Esophagus squamous epithelium (tissue), 4 donors: ENCODE measurements at regions not wholly inside any gene's neighbourhood (a gene's known extent, or its start where the extent isn't known, plus 50 kb on each side); places are given as distances from the start of the nearest gene placed in this dataset.

ENCODE experiments used
- CTCF ChIP-seq, 6 experiments: fragments of 450-650 bp in 4 of 6; fragments of 200-600 bp in 2 of 6; sonication (generic) in 2 of 6; IDR thresholded peaks; one replicate each; pipeline ENCODE4 v1.5.1; 2016 to 2019; ENCODE audit warnings: antibody characterized with exemption in 6 of 6, mild to moderate bottlenecking in 4 of 6, moderate library complexity in 4 of 6
- POLR2A ChIP-seq, 4 donors: fragments of 450-650 bp; IDR thresholded peaks; one replicate each; pipeline ENCODE4 v1.6.1; 2017; ENCODE audit warnings: antibody characterized with exemption in 4 of 4, mild to moderate bottlenecking in 4 of 4, moderate library complexity in 3 of 4

GRCh38 chr5:25764733-25765132, 1120.0 kb upstream of the CDH10 start:
- no peak for TF ChIP-seq POLR2A (IDR thresholded peaks at IDR 0.05)
- TF ChIP-seq CTCF (IDR thresholded peaks at IDR 0.05) = no peak
